B cell (primary cell): ENCODE measurements at regions not wholly inside any gene's neighbourhood (a gene's known extent, or its start where the extent isn't known, plus 50 kb on each side); places are given as distances from the start of the nearest gene placed in this dataset.

Source experiments
- EZH2 ChIP-seq: IDR thresholded peaks from 2 replicates; pipeline ENCODE4 v1.6.1; 2012; ENCODE audit warnings: borderline replicate concordance, low read depth, mild to moderate bottlenecking, moderate library complexity, low read length; ENCODE audit not compliant: insufficient read depth, poor library complexity, severe bottlenecking
- TF ChIP-seq, protein P1 (sequence below): fragments of 200-600 bp; IDR thresholded peaks from one replicate; pipeline ENCODE4 v1.8.0; 2022; ENCODE audit warnings: antibody characterized with exemption, mild to moderate bottlenecking

DNA sequence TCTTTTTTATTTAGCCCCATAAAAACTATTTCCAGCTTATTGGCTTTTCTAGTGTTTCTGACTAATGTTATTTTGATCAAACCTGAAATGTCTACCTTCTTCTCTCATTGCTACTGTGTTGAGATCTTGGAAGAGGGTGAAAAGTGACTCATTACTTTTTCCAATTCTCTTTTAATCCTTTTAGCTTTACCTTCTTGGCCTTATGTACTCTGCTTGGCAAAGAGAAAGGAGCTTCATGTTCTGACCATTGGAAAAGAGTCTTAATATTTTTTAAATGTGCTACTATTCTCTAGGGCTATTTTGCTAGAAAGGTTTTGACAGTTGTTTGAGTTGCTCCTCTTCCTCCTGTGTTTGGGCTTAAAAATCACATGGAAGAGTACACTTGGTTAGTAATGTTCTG, 97.8 kb upstream of the CHODL start:
- TF ChIP-seq, protein P1, sequence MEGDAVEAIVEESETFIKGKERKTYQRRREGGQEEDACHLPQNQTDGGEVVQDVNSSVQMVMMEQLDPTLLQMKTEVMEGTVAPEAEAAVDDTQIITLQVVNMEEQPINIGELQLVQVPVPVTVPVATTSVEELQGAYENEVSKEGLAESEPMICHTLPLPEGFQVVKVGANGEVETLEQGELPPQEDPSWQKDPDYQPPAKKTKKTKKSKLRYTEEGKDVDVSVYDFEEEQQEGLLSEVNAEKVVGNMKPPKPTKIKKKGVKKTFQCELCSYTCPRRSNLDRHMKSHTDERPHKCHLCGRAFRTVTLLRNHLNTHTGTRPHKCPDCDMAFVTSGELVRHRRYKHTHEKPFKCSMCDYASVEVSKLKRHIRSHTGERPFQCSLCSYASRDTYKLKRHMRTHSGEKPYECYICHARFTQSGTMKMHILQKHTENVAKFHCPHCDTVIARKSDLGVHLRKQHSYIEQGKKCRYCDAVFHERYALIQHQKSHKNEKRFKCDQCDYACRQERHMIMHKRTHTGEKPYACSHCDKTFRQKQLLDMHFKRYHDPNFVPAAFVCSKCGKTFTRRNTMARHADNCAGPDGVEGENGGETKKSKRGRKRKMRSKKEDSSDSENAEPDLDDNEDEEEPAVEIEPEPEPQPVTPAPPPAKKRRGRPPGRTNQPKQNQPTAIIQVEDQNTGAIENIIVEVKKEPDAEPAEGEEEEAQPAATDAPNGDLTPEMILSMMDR, result no peak
- no peak for TF ChIP-seq EZH2
